SIG-M5 treated with dmso at 0.1 percent for 504 hours (cell line): ENCODE measurements at regions not wholly inside any gene's neighbourhood (a gene's known extent, or its start where the extent isn't known, plus 50 kb on each side); places are given as distances from the start of the nearest gene placed in this dataset.
"Not testable (repeated sequence)": the region's sequence is repeated elsewhere in the genome, so short reads cannot be mapped to it uniquely, and the experiment has no call there.

Source experiments
- DNase-seq: peaks from one replicate; lab custom pipeline; 2025; ENCODE audit not compliant: unreplicated experiment; lab: John Stamatoyannopoulos, UW

DNA sequence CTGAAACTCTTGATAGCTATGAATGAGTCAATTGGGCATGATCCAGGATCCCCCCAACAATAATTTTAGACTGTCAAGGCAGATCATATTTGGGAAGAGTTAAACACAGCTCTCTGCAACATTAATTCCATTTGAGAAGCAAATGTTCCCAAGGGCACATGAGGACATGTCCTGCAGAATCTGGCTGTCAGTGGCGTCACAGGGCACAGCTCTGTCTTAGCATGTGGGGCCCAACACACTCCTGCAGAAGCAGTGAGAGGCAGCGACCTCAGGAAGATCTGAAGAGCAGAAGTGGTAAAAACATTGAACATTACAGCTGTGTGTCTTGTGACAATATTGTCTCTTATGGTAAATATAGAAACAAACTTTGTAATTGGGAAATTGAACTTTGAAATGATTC is 197.1 kb upstream of the PBX1 start:
- DNase-seq, result no peak

- DNase-seq, result no peak
Observed at GRCh38 chr1:164363980-164364379, 195.0 kb upstream of the PBX1 start.

DNA sequence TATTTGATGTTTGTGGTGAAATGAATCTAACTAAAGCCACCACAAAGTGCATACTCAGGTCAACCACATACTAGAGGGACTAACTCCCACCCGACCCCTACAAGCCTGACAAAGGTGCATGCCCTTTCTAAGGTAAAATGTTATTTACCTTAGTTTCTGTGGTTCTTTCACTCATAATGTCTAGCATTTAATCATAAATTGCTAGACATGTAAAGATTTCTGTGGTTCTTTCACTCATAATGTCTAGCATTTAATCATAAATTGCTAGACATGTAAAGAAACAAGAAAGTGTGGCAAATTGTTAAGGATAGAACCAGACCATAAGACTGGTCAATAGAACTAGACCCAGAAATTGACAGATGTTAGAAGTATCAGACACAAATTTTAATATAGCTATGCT is 193.0 kb upstream of the PBX1 start:
- no peak for DNase-seq

DNA sequence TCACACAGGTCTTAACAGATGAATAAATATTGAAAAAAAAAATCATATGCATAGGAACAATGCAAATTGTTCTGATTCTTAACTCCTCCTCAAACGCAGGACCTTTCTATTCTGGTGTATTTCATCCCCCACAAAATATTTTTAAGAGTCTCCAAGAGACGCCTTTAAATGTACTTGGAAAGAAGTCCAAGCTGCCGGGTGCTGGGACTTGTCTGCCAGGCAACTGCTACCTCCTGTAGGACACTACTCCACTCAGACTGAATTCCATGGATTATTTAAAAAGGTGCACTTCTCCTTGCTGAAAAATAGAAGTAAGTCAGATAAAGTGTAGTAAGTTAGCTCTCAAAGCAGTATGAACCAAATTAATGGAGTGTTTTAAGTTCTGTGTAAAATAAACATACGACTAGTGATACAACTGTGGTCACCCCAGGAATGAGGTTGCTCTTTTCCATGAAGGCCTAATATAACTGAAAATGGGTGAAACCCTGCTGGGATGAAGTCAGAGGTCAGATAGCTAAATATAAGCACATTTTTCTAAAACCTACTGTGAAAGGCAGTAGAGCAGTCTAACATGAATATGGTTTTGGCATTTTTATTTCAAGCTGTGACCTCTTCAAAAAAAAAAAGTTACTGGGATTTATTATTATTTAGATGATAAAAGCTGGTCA is 189.2 kb upstream of the PBX1 start:
- DNase-seq, result no peak

- no peak for DNase-seq
Observed at GRCh38 chr1:164380893-164381292, 178.1 kb upstream of the PBX1 start.

DNA sequence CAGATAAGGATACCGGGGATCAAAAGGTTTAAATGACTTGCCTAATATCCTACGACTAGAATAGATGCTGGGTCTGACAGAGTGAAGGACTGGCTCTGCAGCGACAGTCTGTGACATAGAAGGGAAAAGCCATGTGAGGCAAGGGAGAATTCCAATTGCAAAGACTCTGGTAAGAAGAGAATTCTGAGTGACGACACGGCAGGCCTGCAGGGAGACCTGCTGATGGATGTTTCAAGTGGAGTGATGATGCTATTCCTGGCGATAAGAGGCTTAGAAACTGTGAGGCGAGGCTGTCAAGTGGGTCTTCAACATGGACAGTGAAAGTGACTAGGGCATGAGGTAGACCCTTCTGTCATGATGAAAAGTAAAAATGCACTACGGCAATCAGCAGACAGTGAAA is 176.6 kb upstream of the PBX1 start:
- DNase-seq, result no peak

GRCh38 chr1:164384262-164384661 is 174.7 kb upstream of the PBX1 start:
- DNase-seq, result no peak

DNA sequence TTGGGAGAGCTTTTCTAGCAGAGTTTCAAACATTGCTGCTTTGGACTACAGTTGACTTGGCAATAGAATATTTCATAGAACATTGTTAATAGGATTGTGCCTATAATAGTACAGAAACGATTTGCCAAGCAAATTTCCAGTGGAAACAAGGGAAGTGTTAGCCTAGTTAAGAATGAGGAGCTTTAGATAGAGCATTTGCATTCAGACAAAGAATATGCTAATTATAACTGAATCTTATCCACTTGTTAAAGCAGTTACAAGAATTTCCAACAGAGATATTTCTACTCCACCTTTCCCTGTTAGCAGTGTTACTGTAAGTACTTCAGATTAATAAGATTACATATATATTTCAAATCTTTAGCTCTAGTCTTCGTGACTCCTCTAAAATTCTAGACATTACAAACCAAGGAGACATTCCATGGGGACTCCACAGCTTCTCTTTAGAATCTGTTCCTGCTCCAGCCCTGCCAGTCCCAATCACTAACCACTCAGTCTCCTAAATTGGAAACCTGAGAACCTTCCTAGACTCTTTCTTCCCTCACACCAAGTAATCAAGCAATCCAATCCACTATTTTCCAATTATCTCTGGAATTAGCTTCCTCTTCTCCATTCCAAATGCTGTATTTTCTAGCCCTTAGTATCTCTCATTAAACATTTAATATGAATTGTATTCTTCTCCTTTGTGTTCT is 141.8 kb upstream of the PBX1 start:
- no peak for DNase-seq

- no peak for DNase-seq
Observed at GRCh38 chr1:164423136-164423535, 135.8 kb upstream of the PBX1 start.

- no peak for DNase-seq
Observed at GRCh38 chr1:164433141-164433817, 125.7 kb upstream of the PBX1 start.

- DNase-seq, result no peak
Observed at GRCh38 chr1:164433818-164434170, 125.2 kb upstream of the PBX1 start.

- DNase-seq, result no peak
Observed at GRCh38 chr1:164440232-164440631, 118.8 kb upstream of the PBX1 start.

DNA sequence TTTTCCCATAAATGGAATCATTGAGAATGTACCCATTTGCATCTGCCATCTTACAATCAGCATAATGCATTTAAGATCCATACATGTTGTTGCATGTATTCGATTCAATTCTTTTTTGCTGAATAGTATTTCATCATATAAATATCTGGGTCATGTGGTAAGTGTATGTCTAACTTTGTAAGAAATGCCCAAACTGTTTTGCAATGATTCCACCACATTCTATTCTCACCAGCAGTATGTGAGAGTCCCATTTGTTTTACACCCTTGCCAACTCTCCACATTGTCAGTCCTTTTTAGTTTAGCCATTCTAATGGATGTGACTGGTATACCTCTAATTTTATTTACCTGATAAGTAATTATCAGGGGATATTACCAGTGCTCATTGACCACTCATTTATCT is 115.8 kb upstream of the PBX1 start:
- no peak for DNase-seq

- no peak for DNase-seq
Observed at GRCh38 chr1:164443836-164444235, 115.1 kb upstream of the PBX1 start.

GRCh38 chr1:164446020-164446419 is 113.0 kb upstream of the PBX1 start:
- no peak for DNase-seq

- DNase-seq, result no peak
Observed at GRCh38 chr1:164452549-164452948, 106.4 kb upstream of the PBX1 start.

DNA sequence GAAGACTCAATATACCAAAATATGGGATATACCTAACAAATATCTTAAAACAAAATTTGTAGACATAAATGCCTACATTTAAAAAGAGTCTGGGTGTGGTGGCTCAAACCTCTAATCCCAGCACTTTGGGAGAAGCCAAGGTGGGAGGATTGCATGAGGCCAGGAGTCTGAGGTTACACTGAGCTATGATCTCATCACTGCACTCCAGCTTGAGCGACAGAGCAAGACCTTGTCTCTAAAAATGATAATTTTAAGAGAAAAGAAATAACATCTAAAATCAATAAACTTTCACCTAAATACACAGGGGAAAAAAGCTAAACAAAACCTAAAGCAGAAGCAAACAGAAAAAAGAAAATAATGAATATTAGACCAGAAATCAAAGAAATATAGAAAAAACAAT is 102.7 kb upstream of the PBX1 start:
- DNase-seq, result no peak

- DNase-seq, result not testable (repeated sequence)
Observed at GRCh38 chr1:164459176-164459575, 99.8 kb upstream of the PBX1 start.

- DNase-seq, result no peak
Observed at GRCh38 chr1:164466001-164466421, 93.0 kb upstream of the PBX1 start.

DNA sequence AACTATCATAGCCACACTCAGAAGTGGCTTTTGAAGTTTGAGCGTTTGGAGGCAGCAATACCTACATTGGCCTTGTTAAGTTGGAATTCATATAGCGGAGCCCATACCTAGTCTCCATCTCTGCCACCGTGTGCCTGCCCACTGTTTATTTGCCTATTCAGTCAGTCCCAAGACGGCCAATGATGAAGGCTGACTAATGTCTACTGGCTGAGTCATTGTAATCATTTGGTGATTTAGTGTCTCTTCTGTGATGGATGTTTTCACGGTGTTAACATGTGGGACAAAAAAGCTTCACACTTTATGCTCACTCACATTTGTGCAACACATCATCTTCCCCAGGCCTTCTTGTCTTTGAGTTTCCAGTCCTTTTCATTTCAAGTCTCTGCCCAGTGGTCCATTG is 92.6 kb upstream of the PBX1 start:
- no peak for DNase-seq

DNA sequence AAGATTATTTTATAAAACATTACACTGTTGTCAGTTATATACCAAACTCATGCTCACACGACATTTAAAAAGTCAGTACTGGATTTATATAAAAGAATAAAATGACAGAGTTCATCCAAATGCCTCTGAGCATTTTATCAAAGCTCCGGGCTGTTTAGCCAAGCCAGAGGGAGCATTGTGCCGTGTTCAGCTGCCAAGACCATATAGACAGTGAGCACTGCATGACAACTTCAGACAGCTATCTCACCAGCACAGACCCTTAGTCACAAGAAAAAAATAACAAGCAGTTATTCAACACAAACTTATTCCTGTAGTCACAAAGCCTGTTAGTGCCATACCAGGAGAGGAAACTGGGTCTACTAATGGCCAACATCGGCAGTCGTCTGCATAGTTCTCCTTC is 88.0 kb upstream of the PBX1 start:
- no peak for DNase-seq

GRCh38 chr1:164472841-164473240 is 86.1 kb upstream of the PBX1 start:
- DNase-seq, result no peak
